SK-N-SH treated with all-trans-retinoic acid at 6 μM for 48 hours (cell line): ENCODE measurements at regions not wholly inside any gene's neighbourhood (a gene's known extent, or its start where the extent isn't known, plus 50 kb on each side); places are given as distances from the start of the nearest gene placed in this dataset.

ENCODE experiments used
- ATAC-seq: fragments of 200-7000 bp; cut with Tn5 transposase; 3 replicates; pipeline ENCODE4 v1.9.1; 2020; ENCODE audit warnings: mild to moderate bottlenecking, moderate library complexity
- ARNTL ChIP-seq: fragments of 450-650 bp; formaldehyde crosslinking; IDR thresholded peaks from 2 replicates; pipeline ENCODE4 v1.5.0; 2020; ENCODE audit warnings: low read depth, mild to moderate bottlenecking, moderate library complexity, borderline replicate concordance
- BACH2 ChIP-seq: fragments of 250-450 bp; sonication (Bioruptor Pico); IDR thresholded peaks from 2 replicates; pipeline ENCODE4 v1.9.0; 2021; ENCODE audit warnings: mild to moderate bottlenecking, borderline replicate concordance
- CSDC2 ChIP-seq: fragments of 250-450 bp; sonication (Bioruptor Pico); IDR thresholded peaks from 2 replicates; pipeline ENCODE4 v1.5.0; 2020; ENCODE audit warnings: mild to moderate bottlenecking, moderate library complexity
- ESRRG ChIP-seq: fragments of 250-450 bp; sonication (Bioruptor Pico); IDR thresholded peaks from 2 replicates; pipeline ENCODE4 v1.6.1; 2021; ENCODE audit warnings: mild to moderate bottlenecking
- GLIS3 ChIP-seq: fragments of 250-450 bp; sonication (Bioruptor Pico); IDR thresholded peaks from 2 replicates; pipeline ENCODE4 v1.5.0; 2020; ENCODE audit warnings: mild to moderate bottlenecking, moderate library complexity
- ISL1 ChIP-seq: fragments of 250-450 bp; sonication (Bioruptor Pico); IDR thresholded peaks from 2 replicates; pipeline ENCODE4 v2.1.2; 2022; ENCODE audit warnings: mild to moderate bottlenecking, moderate library complexity
- OSR1 ChIP-seq: fragments of 250-450 bp; sonication (Bioruptor Pico); IDR thresholded peaks from 2 replicates; pipeline ENCODE4 v1.8.0; 2022; ENCODE audit warnings: moderate library complexity, mild to moderate bottlenecking, inconsistent platforms
- PPARA ChIP-seq: fragments of 250-450 bp; sonication (Bioruptor Pico); IDR thresholded peaks from 2 replicates; pipeline ENCODE4 v1.5.0; 2020; ENCODE audit warnings: mild to moderate bottlenecking, borderline replicate concordance
- RARB ChIP-seq: fragments of 250-450 bp; sonication (Bioruptor Pico); IDR thresholded peaks from 2 replicates; pipeline ENCODE4 v1.8.0; 2021; ENCODE audit warnings: mild to moderate bottlenecking, moderate library complexity
- SNAI2 ChIP-seq: fragments of 250-450 bp; sonication (Bioruptor Pico); IDR thresholded peaks from 2 replicates; pipeline ENCODE4 v1.5.0; 2020; ENCODE audit warnings: mild to moderate bottlenecking, moderate library complexity
- TCF4 ChIP-seq: fragments of 250-450 bp; sonication (Bioruptor Pico); IDR thresholded peaks from 2 replicates; pipeline ENCODE4 v1.8.0; 2021; ENCODE audit warnings: mild to moderate bottlenecking, moderate library complexity, borderline replicate concordance
- TOX ChIP-seq: fragments of 250-450 bp; sonication (Bioruptor Pico); IDR thresholded peaks from 2 replicates; pipeline ENCODE4 v1.8.0; 2021; ENCODE audit warnings: mild to moderate bottlenecking, moderate library complexity, borderline replicate concordance
- ZC3H10 ChIP-seq: fragments of 250-450 bp; sonication (Bioruptor Pico); IDR thresholded peaks from 2 replicates; pipeline ENCODE4 v1.5.1; 2021; ENCODE audit warnings: mild to moderate bottlenecking, moderate library complexity
- ZFP30 ChIP-seq: fragments of 450-650 bp; formaldehyde crosslinking; IDR thresholded peaks from 2 replicates; pipeline ENCODE4 v1.5.0; 2022; ENCODE audit warnings: mild to moderate bottlenecking, moderate library complexity
- ZNF8 ChIP-seq: fragments of 450-650 bp; formaldehyde crosslinking; IDR thresholded peaks from 2 replicates; pipeline ENCODE4 v1.5.0; 2020; ENCODE audit warnings: mild to moderate bottlenecking, moderate library complexity
- TF ChIP-seq, protein P1 (sequence below): fragments of 250-450 bp; sonication (Bioruptor Pico); IDR thresholded peaks from 2 replicates; pipeline ENCODE4 v1.5.0; 2020; ENCODE audit warnings: mild to moderate bottlenecking, moderate library complexity
- TF ChIP-seq, protein P2 (sequence below): fragments of 250-450 bp; sonication (Bioruptor Pico); IDR thresholded peaks from 2 replicates; pipeline ENCODE4 v1.8.0; 2021; ENCODE audit warnings: low read depth, mild to moderate bottlenecking, moderate library complexity, borderline replicate concordance
- TF ChIP-seq, protein P3 (sequence below): fragments of 250-450 bp; sonication (Bioruptor Pico); IDR thresholded peaks from 2 replicates; pipeline ENCODE4 v1.5.1; 2021; ENCODE audit warnings: mild to moderate bottlenecking, moderate library complexity
- TF ChIP-seq, protein P4 (sequence below): fragments of 250-450 bp; sonication (Bioruptor Pico); IDR thresholded peaks from 2 replicates; pipeline ENCODE4 v1.5.1; 2020; ENCODE audit warnings: low read depth, mild to moderate bottlenecking, moderate library complexity
- TF ChIP-seq, protein P5 (sequence below): fragments of 250-450 bp; sonication (Bioruptor Pico); IDR thresholded peaks from 2 replicates; pipeline ENCODE4 v1.8.0; 2020; ENCODE audit warnings: mild to moderate bottlenecking, moderate library complexity, borderline replicate concordance

DNA sequence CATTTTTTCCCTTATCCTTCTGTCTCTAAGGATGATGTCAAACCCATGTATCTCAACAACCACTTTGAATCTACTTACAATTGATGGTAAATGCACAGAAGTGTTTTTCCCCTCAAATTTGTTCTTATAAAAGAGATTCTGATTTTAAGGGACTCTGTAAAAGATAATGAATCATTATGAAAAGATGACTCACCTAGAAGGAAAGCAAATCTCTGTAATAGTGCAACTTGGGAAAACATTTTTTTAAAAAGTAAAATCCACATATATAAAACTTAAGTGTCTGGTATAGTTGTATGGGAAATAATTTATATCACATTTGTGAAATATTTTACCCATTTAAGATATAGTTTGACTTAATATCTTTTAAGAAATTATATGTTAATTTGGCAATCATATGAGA is 137.0 kb downstream of the TINAG start:
- ATAC-seq, result no peak
- TF ChIP-seq ZFP30 (CRISPR knock-in tag) (no peak), ZNF8 (CRISPR knock-in tag) (no peak), PPARA (no peak), RARB (CRISPR knock-in tag) (no peak), ISL1 (CRISPR knock-in tag) (no peak)

DNA sequence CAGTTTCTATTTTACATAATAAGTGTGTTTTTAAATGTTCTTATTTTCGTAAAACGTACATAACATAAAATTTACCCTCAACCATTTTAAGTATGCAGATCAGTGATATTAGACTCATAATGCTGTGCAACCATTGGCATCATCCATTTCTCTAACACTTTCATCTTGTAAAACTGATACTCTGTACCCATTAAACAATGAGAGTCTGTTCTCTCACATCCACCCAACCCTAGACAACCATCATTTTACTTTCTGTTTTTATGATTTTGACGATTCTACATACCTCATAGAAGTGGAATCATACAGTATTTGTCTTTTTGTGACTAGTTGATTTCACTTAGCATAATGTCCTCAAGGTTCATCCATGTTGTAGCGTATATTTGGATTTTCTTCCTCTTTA is 140.4 kb downstream of the TINAG start:
- TF ChIP-seq TCF4, result no peak
- no peak for TF ChIP-seq PPARA
- TF ChIP-seq, protein P1, sequence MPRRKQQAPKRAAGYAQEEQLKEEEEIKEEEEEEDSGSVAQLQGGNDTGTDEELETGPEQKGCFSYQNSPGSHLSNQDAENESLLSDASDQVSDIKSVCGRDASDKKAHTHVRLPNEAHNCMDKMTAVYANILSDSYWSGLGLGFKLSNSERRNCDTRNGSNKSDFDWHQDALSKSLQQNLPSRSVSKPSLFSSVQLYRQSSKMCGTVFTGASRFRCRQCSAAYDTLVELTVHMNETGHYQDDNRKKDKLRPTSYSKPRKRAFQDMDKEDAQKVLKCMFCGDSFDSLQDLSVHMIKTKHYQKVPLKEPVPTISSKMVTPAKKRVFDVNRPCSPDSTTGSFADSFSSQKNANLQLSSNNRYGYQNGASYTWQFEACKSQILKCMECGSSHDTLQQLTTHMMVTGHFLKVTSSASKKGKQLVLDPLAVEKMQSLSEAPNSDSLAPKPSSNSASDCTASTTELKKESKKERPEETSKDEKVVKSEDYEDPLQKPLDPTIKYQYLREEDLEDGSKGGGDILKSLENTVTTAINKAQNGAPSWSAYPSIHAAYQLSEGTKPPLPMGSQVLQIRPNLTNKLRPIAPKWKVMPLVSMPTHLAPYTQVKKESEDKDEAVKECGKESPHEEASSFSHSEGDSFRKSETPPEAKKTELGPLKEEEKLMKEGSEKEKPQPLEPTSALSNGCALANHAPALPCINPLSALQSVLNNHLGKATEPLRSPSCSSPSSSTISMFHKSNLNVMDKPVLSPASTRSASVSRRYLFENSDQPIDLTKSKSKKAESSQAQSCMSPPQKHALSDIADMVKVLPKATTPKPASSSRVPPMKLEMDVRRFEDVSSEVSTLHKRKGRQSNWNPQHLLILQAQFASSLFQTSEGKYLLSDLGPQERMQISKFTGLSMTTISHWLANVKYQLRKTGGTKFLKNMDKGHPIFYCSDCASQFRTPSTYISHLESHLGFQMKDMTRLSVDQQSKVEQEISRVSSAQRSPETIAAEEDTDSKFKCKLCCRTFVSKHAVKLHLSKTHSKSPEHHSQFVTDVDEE, result no peak
- no peak for TF ChIP-seq CSDC2
- TF ChIP-seq, protein P2, sequence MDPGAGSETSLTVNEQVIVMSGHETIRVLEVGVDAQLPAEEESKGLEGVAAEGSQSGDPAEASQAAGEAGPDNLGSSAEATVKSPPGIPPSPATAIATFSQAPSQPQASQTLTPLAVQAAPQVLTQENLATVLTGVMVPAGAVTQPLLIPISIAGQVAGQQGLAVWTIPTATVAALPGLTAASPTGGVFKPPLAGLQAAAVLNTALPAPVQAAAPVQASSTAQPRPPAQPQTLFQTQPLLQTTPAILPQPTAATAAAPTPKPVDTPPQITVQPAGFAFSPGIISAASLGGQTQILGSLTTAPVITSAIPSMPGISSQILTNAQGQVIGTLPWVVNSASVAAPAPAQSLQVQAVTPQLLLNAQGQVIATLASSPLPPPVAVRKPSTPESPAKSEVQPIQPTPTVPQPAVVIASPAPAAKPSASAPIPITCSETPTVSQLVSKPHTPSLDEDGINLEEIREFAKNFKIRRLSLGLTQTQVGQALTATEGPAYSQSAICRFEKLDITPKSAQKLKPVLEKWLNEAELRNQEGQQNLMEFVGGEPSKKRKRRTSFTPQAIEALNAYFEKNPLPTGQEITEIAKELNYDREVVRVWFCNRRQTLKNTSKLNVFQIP (CRISPR knock-in tag), result no peak
- TF ChIP-seq BACH2 (CRISPR knock-in tag), result no peak
- no peak for ATAC-seq

DNA sequence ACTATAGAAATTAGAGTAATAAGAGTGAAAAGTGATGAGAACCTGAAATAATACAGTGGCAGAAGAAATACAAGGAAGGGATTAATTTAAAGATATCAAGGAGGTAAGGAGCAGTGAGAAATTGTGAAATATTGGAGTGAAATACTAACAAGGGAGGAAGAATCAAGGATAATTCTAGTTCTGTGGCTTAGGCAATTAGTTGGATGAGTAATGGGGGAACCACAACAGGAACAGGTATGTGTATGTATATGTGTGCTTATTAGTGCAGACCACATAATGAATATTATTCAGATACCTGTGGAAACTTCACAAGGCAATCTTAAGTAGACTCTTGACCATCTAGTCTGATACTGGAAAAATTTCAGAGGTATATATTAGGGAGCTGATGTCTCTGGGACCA is 143.3 kb downstream of the TINAG start:
- no peak for ATAC-seq
- TF ChIP-seq TCF4 (no peak), ZNF8 (CRISPR knock-in tag) (no peak), TOX (CRISPR knock-in tag) (no peak), SNAI2 (CRISPR knock-in tag) (no peak), ZC3H10 (no peak)
- TF ChIP-seq, protein P3, sequence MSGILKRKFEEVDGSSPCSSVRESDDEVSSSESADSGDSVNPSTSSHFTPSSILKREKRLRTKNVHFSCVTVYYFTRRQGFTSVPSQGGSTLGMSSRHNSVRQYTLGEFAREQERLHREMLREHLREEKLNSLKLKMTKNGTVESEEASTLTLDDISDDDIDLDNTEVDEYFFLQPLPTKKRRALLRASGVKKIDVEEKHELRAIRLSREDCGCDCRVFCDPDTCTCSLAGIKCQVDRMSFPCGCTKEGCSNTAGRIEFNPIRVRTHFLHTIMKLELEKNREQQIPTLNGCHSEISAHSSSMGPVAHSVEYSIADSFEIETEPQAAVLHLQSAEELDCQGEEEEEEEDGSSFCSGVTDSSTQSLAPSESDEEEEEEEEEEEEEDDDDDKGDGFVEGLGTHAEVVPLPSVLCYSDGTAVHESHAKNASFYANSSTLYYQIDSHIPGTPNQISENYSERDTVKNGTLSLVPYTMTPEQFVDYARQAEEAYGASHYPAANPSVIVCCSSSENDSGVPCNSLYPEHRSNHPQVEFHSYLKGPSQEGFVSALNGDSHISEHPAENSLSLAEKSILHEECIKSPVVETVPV (CRISPR knock-in tag), result no peak

DNA sequence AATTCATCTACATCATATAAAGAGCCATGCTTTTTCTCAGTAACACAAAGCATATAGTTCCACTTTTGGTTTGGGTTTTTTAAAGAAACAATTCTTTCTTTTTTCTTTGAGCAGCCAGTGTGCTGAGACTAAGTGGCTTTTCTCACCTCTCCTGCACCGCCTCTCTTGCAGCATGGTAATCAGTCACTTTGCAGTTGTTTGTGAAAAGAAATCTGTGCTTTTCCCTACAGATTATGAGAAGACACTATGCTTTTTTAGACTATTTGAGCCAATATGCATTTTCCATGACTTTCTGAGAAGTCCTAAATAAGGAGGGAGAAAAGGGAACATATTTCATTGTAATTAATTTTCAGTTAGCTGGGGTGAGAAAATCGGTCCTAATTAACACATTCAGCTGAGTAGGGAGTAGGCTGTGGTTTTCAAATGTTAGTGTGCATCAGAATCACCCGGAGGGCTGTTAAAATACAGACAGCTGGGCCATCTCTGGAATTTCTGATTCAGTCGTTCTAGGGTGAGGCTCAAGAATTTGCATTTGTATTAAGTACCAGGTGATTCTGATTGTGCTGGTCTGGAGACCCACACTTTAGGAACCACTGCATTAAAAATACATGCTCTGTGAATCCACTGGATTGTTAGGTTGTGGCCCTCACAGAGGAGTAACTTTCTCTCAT is 155.2 kb downstream of the TINAG start:
- ATAC-seq, result no peak
- TF ChIP-seq, protein P3 (CRISPR knock-in tag), result no peak
- no peak for TF ChIP-seq ESRRG
- TF ChIP-seq, protein P1, result no peak
- TF ChIP-seq, protein P4, sequence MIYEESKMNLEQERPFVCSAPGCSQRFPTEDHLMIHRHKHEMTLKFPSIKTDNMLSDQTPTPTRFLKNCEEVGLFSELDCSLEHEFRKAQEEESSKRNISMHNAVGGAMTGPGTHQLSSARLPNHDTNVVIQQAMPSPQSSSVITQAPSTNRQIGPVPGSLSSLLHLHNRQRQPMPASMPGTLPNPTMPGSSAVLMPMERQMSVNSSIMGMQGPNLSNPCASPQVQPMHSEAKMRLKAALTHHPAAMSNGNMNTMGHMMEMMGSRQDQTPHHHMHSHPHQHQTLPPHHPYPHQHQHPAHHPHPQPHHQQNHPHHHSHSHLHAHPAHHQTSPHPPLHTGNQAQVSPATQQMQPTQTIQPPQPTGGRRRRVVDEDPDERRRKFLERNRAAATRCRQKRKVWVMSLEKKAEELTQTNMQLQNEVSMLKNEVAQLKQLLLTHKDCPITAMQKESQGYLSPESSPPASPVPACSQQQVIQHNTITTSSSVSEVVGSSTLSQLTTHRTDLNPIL (CRISPR knock-in tag), result no peak
- TF ChIP-seq, protein P5, sequence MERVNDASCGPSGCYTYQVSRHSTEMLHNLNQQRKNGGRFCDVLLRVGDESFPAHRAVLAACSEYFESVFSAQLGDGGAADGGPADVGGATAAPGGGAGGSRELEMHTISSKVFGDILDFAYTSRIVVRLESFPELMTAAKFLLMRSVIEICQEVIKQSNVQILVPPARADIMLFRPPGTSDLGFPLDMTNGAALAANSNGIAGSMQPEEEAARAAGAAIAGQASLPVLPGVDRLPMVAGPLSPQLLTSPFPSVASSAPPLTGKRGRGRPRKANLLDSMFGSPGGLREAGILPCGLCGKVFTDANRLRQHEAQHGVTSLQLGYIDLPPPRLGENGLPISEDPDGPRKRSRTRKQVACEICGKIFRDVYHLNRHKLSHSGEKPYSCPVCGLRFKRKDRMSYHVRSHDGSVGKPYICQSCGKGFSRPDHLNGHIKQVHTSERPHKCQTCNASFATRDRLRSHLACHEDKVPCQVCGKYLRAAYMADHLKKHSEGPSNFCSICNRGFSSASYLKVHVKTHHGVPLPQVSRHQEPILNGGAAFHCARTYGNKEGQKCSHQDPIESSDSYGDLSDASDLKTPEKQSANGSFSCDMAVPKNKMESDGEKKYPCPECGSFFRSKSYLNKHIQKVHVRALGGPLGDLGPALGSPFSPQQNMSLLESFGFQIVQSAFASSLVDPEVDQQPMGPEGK (CRISPR knock-in tag), result no peak
- no peak for TF ChIP-seq ISL1 (CRISPR knock-in tag)
- no peak for TF ChIP-seq OSR1 (CRISPR knock-in tag)
- no peak for TF ChIP-seq ARNTL (CRISPR knock-in tag)
- no peak for TF ChIP-seq TOX (CRISPR knock-in tag)
- no peak for TF ChIP-seq GLIS3 (CRISPR knock-in tag)
- no peak for TF ChIP-seq ZNF8 (CRISPR knock-in tag)
- no peak for TF ChIP-seq ZFP30 (CRISPR knock-in tag)
- no peak for TF ChIP-seq PPARA
